Cardiac fibroblast (primary cell): ENCODE measurements at regions not wholly inside any gene's neighbourhood (a gene's known extent, or its start where the extent isn't known, plus 50 kb on each side); places are given as distances from the start of the nearest gene placed in this dataset.

ENCODE experiments used
- DNase-seq, 2 donors: peaks; one replicate each; pipeline versions ENCODE4 v3.0.0 to v3.0.0-alpha.2; 2010; ENCODE audit warnings: low read depth in 2 of 2
- H3K4me3 ChIP-seq, 2 donors: replicated peaks in 1 of 2; 1 replicate in 1 of 2; 2 replicates in 1 of 2; pipeline ENCODE4 v1.5.1; 2011; ENCODE audit warnings: low read depth in 2 of 2, low read length in 2 of 2, mild to moderate bottlenecking in 2 of 2, moderate library complexity in 1 of 2
- CTCF ChIP-seq: IDR thresholded peaks from one replicate; pipeline ENCODE4 v1.5.1; 2011; ENCODE audit warnings: low read depth, mild to moderate bottlenecking, low read length, inconsistent platforms

GRCh38 chr1:239879321-239880170 is 212.1 kb upstream of the FMN2 start:
- DNase-seq, result no peak
- H3K4me3 ChIP-seq, result no peak overlapping the region
- no peak for TF ChIP-seq CTCF

GRCh38 chr1:239882967-239883366 is 208.7 kb upstream of the FMN2 start:
- no peak overlapping the region for H3K4me3 ChIP-seq
- no peak for DNase-seq
- TF ChIP-seq CTCF, result no peak

GRCh38 chr1:239884796-239885195 is 206.9 kb upstream of the FMN2 start:
- DNase-seq, result no peak
- H3K4me3 ChIP-seq, result no peak overlapping the region
- TF ChIP-seq CTCF, result no peak

- DNase-seq, result no peak
- H3K4me3 ChIP-seq, result no peak overlapping the region
- no peak for TF ChIP-seq CTCF
Measured at GRCh38 chr1:239886266-239886665, 205.4 kb upstream of the FMN2 start.

- no peak for TF ChIP-seq CTCF
- no peak overlapping the region for H3K4me3 ChIP-seq
- DNase-seq, result no peak
Measured at GRCh38 chr1:239888639-239889038, 203.0 kb upstream of the FMN2 start.

- no peak for TF ChIP-seq CTCF
- DNase-seq, result no peak
- no peak overlapping the region for H3K4me3 ChIP-seq
Measured at GRCh38 chr1:239891621-239892358, 199.9 kb upstream of the FMN2 start.
